HEK293 (cell line): ENCODE measurements at regions not wholly inside any gene's neighbourhood (a gene's known extent, or its start where the extent isn't known, plus 50 kb on each side); places are given as distances from the start of the nearest gene placed in this dataset.

Experiments
- CTCF ChIA-PET: fragments of 350-600 bp; formaldehyde crosslinking; extraction: SDS; loops from one replicate; lab custom pipeline; 2021; ENCODE audit warnings: antibody characterized with exemption; lab: Yijun Ruan, JAX
- POLR2A ChIA-PET: fragments of 300-600 bp; formaldehyde crosslinking; extraction: SDS; loops from one replicate; lab custom pipeline; 2020; ENCODE audit warnings: antibody characterized with exemption, inconsistent platforms; lab: Yijun Ruan, JAX
- H3K27ac ChIP-seq: fragments of 200-500 bp; sonication (Bioruptor generic); 2 replicates; pipeline ENCODE4 v1.5.1; 2014; ENCODE audit warnings: low read depth, low read length, control low read depth, inconsistent platforms; ENCODE audit errors: extremely low read depth
- H3K36me3 ChIP-seq, 2 experiments: fragments of 200-500 bp in 1 of 2; sonication (Bioruptor generic) in 1 of 2; 1 replicate in 1 of 2; 2 replicates in 1 of 2; pipeline ENCODE4 v1.5.1; 2014 to 2017; ENCODE audit warnings: inconsistent platforms in 2 of 2, low read length in 2 of 2; ENCODE audit not compliant: control insufficient read depth in 2 of 2, insufficient read depth in 1 of 2
- H3K4me1 ChIP-seq: fragments of 200-500 bp; sonication (Bioruptor generic); 2 replicates; pipeline ENCODE4 v1.5.1; 2014; ENCODE audit warnings: mild to moderate bottlenecking, low read length, inconsistent platforms; ENCODE audit not compliant: control insufficient read depth, insufficient read depth
- H3K4me3 ChIP-seq: 2 replicates; pipeline ENCODE4 v1.5.1; 2011; ENCODE audit warnings: low read depth, mild to moderate bottlenecking, control low read depth, low read length, moderate library complexity
- H3K9me3 ChIP-seq: fragments of 200-500 bp; sonication (Bioruptor generic); 2 replicates; pipeline ENCODE4 v1.5.1; 2014; ENCODE audit warnings: low read depth, low read length, inconsistent platforms; ENCODE audit not compliant: control insufficient read depth, insufficient read depth
- EGR2 ChIP-seq: fragments of 450-650 bp; formaldehyde crosslinking; IDR thresholded peaks from 2 replicates; pipeline ENCODE4 v1.5.1; 2016; ENCODE audit warnings: low read depth, missing biosample characterization, missing genetic modification characterization
- ELK4 ChIP-seq: IDR thresholded peaks from 2 replicates; pipeline ENCODE4 v1.6.1; 2011; ENCODE audit warnings: mild to moderate bottlenecking, low read depth, low read length, borderline replicate concordance
- KLF10 ChIP-seq: fragments of 450-650 bp; IDR thresholded peaks from 2 replicates; pipeline ENCODE4 v1.5.1; 2018; ENCODE audit warnings: missing biosample characterization, mild to moderate bottlenecking, missing genetic modification characterization
- KLF7 ChIP-seq: fragments of 450-650 bp; formaldehyde crosslinking; IDR thresholded peaks from 2 replicates; pipeline ENCODE4 v1.5.1; 2016; ENCODE audit warnings: missing biosample characterization, missing genetic modification characterization, borderline replicate concordance
- OSR2 ChIP-seq: fragments of 450-650 bp; formaldehyde crosslinking; IDR thresholded peaks from 2 replicates; pipeline ENCODE4 v1.5.1; 2016; ENCODE audit warnings: missing biosample characterization, missing genetic modification characterization
- PRDM1 ChIP-seq: fragments of 450-650 bp; formaldehyde crosslinking; IDR thresholded peaks from 2 replicates; pipeline ENCODE4; 2016; ENCODE audit warnings: missing biosample characterization, missing genetic modification characterization
- PRDM6 ChIP-seq: fragments of 450-650 bp; formaldehyde crosslinking; IDR thresholded peaks from 2 replicates; pipeline ENCODE4 v1.5.1; 2017; ENCODE audit warnings: missing biosample characterization, missing genetic modification characterization
- REST ChIP-seq: fragments of 450-650 bp; formaldehyde crosslinking; IDR thresholded peaks from 2 replicates; pipeline ENCODE4 v1.5.1; 2016; ENCODE audit warnings: missing biosample characterization, missing genetic modification characterization
- ZBTB20 ChIP-seq: fragments of 450-650 bp; formaldehyde crosslinking; IDR thresholded peaks from 2 replicates; pipeline ENCODE4 v1.5.1; 2016; ENCODE audit warnings: missing biosample characterization, missing genetic modification characterization
- ZBTB21 ChIP-seq: fragments of 450-650 bp; formaldehyde crosslinking; IDR thresholded peaks from 2 replicates; pipeline ENCODE4 v1.5.1; 2017; ENCODE audit warnings: missing biosample characterization, missing genetic modification characterization
- ZFHX2 ChIP-seq: fragments of 450-650 bp; formaldehyde crosslinking; conservative IDR thresholded peaks from 2 replicates; pipeline ENCODE4 v1.5.1; 2016; ENCODE audit warnings: missing biosample characterization, missing genetic modification characterization
- ZNF114 ChIP-seq: fragments of 450-650 bp; formaldehyde crosslinking; IDR thresholded peaks from 2 replicates; pipeline ENCODE4 v1.5.0; 2017; ENCODE audit warnings: missing biosample characterization, missing genetic modification characterization
- ZNF132 ChIP-seq: fragments of 450-650 bp; formaldehyde crosslinking; IDR thresholded peaks from 2 replicates; pipeline ENCODE4 v1.5.1; 2017; ENCODE audit warnings: missing biosample characterization, missing genetic modification characterization, borderline replicate concordance
- ZNF169 ChIP-seq: fragments of 450-650 bp; formaldehyde crosslinking; IDR thresholded peaks from 2 replicates; pipeline ENCODE4 v1.5.1; 2016; ENCODE audit warnings: missing biosample characterization, missing genetic modification characterization
- ZNF214 ChIP-seq: fragments of 450-650 bp; formaldehyde crosslinking; IDR thresholded peaks from 2 replicates; pipeline ENCODE4 v1.5.1; 2017; ENCODE audit warnings: missing biosample characterization, mild to moderate bottlenecking, missing genetic modification characterization, borderline replicate concordance
- ZNF280C ChIP-seq: fragments of 450-650 bp; formaldehyde crosslinking; IDR thresholded peaks from 2 replicates; pipeline ENCODE4 v1.5.1; 2016; ENCODE audit warnings: missing biosample characterization, missing genetic modification characterization
- ZNF311 ChIP-seq: fragments of 450-650 bp; formaldehyde crosslinking; IDR thresholded peaks from 2 replicates; pipeline ENCODE4 v1.5.1; 2017; ENCODE audit warnings: missing biosample characterization, missing genetic modification characterization, borderline replicate concordance
- ZNF335 ChIP-seq: fragments of 450-650 bp; formaldehyde crosslinking; conservative IDR thresholded peaks from 2 replicates; pipeline ENCODE4 v1.5.1; 2016; ENCODE audit warnings: missing biosample characterization, missing genetic modification characterization
- ZNF404 ChIP-seq: fragments of 450-650 bp; formaldehyde crosslinking; IDR thresholded peaks from 2 replicates; pipeline ENCODE4 v1.5.1; 2017; ENCODE audit warnings: missing biosample characterization, missing genetic modification characterization
- ZNF426 ChIP-seq: fragments of 450-650 bp; formaldehyde crosslinking; IDR thresholded peaks from 2 replicates; pipeline ENCODE4 v1.5.1; 2017; ENCODE audit warnings: missing biosample characterization, missing genetic modification characterization, mild to moderate bottlenecking, inconsistent platforms, moderate library complexity
- ZNF488 ChIP-seq: fragments of 450-650 bp; formaldehyde crosslinking; IDR thresholded peaks from 2 replicates; pipeline ENCODE4 v1.5.1; 2016; ENCODE audit warnings: missing biosample characterization, missing genetic modification characterization
- ZNF585B ChIP-seq: fragments of 450-650 bp; formaldehyde crosslinking; IDR thresholded peaks from 2 replicates; pipeline ENCODE4 v1.5.1; 2016; ENCODE audit warnings: missing biosample characterization, missing genetic modification characterization
- ZNF621 ChIP-seq: fragments of 450-650 bp; formaldehyde crosslinking; IDR thresholded peaks from 2 replicates; pipeline ENCODE4 v1.5.1; 2017; ENCODE audit warnings: missing biosample characterization, missing genetic modification characterization
- ZNF677 ChIP-seq: fragments of 450-650 bp; IDR thresholded peaks from 2 replicates; pipeline ENCODE4 v1.5.0; 2018; ENCODE audit warnings: missing biosample characterization, mild to moderate bottlenecking, missing genetic modification characterization, moderate library complexity
- ZNF777 ChIP-seq: fragments of 450-650 bp; formaldehyde crosslinking; IDR thresholded peaks from 2 replicates; pipeline ENCODE4 v1.5.1; 2017; ENCODE audit warnings: missing biosample characterization, missing genetic modification characterization, borderline replicate concordance

- H3K9me3 ChIP-seq = no peaks in the 10 kb centered on the region
- CTCF ChIA-PET = interaction anchor here (1.2 kb wide), 1 partner anchor 200 kb away, joined by 3 read pairs; the partner anchor contains the start of gene NSG2
- TF ChIP-seq PRDM1 (tag by site-specific recombination) (no peak), ZNF214 (tag by site-specific recombination) (no peak), ZBTB21 (tag by site-specific recombination) (no peak), OSR2 (tag by site-specific recombination) (no peak), ZNF585B (tag by site-specific recombination) (no peak), ELK4 (no peak), ZNF169 (tag by site-specific recombination) (no peak), ZNF777 (tag by site-specific recombination) (no peak), ZNF488 (no peak), ZNF426 (no peak), PRDM6 (no peak), KLF10 (tag by site-specific recombination) (no peak), ZNF132 (tag by site-specific recombination) (no peak)
- TF ChIP-seq, all 188 proteins: peak for 0
- POLR2A ChIA-PET = no interaction called here
- Histone ChIP-seq H3K27ac (no peak overlapping the region), H3K36me3 (no peaks in the 10 kb centered on the region), H3K4me1 (no peaks in the 10 kb centered on the region), H3K4me3 (no peak overlapping the region)
Measured at GRCh38 chr5:174245516-174246075, 200.1 kb downstream of the NSG2 start.

GRCh38 chr5:174246743-174247142 lies 201.2 kb downstream of the NSG2 start:
- CTCF ChIA-PET = no interaction called here

GRCh38 chr5:174247301-174247700 lies 201.8 kb downstream of the NSG2 start:
- ChIA-PET CTCF (no interaction called here), POLR2A (no interaction called here)
- Histone ChIP-seq H3K36me3 (no peaks in the 10 kb centered on the region), H3K4me3 (no peak overlapping the region), H3K4me1 (no peaks in the 10 kb centered on the region), H3K9me3 (no peaks in the 10 kb centered on the region), H3K27ac (no peak overlapping the region)
- TF ChIP-seq ZNF404 (tag by site-specific recombination) = no peak
- TF ChIP-seq REST (tag by site-specific recombination) = no peak
- no peak for TF ChIP-seq ZNF621 (tag by site-specific recombination)
- no peak for TF ChIP-seq ZNF311 (tag by site-specific recombination)
- TF ChIP-seq ZBTB20 (tag by site-specific recombination) = no peak
- no peak for TF ChIP-seq ZNF280C (tag by site-specific recombination)
- no peak for TF ChIP-seq ZNF169 (tag by site-specific recombination)
- no peak for TF ChIP-seq KLF7 (tag by site-specific recombination)
- no peak for TF ChIP-seq ZNF114 (tag by site-specific recombination)

More at GRCh38 chr5:174246743-174247142, 201.2 kb downstream of the NSG2 start:
- POLR2A ChIA-PET = no interaction called here
- Histone ChIP-seq H3K36me3 (no peaks in the 10 kb centered on the region), H3K4me3 (no peak overlapping the region), H3K27ac (no peak overlapping the region), H3K9me3 (no peaks in the 10 kb centered on the region)
- TF ChIP-seq ZNF404 (tag by site-specific recombination) (no peak), ZNF335 (tag by site-specific recombination) (no peak), EGR2 (peak; percentile 82), ZNF677 (tag by site-specific recombination) (no peak), ZFHX2 (tag by site-specific recombination) (peak; percentile 53)
- TF ChIP-seq, all 188 proteins: peak for 2
- H3K4me1 ChIP-seq = no peaks in the 10 kb centered on the region
